Endothelial cell of umbilical vein (primary cell): ENCODE measurements at regions not wholly inside any gene's neighbourhood (a gene's known extent, or its start where the extent isn't known, plus 50 kb on each side); places are given as distances from the start of the nearest gene placed in this dataset.

Experiments
- BruUV-seq: library from RNA; stranded (reverse); fragments of 400-500 nt; replicated peaks from 2 replicates; lab custom pipeline; 2021; lab: Mats Ljungman, UMichigan
- CTCF ChIA-PET: fragments of 300-600, 350-600 bp; sonication (Branson Sonifier 250); formaldehyde crosslinking; loops from one replicate; lab custom pipeline; 2021; ENCODE audit warnings: antibody characterized with exemption, inconsistent platforms; lab: Charles Lee
- POLR2A ChIA-PET: fragments of 300-600, 350-600 bp; sonication (Branson Sonifier 250); formaldehyde crosslinking; loops from one replicate; lab custom pipeline; 2021; ENCODE audit warnings: antibody characterized with exemption, inconsistent platforms; lab: Charles Lee
- DNase-seq: peaks from one replicate; pipeline ENCODE4 v3.0.0-alpha.2; 2011; ENCODE audit warnings: low read depth, low spot score
- FAIRE-seq: peaks from 2 replicates; lab custom pipeline; 2011; peaks lifted over from hg19 to GRCh38; lab: Jason Lieb, UNC
- H2AFZ ChIP-seq: 2 replicates; pipeline ENCODE4 v1.6.0; 2012; ENCODE audit warnings: low read depth, low read length, control low read depth, inconsistent platforms
- H3K27ac ChIP-seq: 2 replicates; pipeline ENCODE4 v1.5.1; 2011; ENCODE audit warnings: low read depth, mild to moderate bottlenecking, control low read depth, low read length, moderate library complexity; ENCODE audit not compliant: insufficient read depth
- H3K27me3 ChIP-seq, 2 experiments: 2 replicates each; pipeline versions ENCODE4 v1.6.0 to v1.6.1; 2011; ENCODE audit warnings: low read length in 2 of 2, mixed read lengths in 1 of 2; ENCODE audit not compliant: control insufficient read depth in 2 of 2, insufficient read depth in 2 of 2
- H3K36me3 ChIP-seq, 2 experiments: 2 replicates in 1 of 2; 3 replicates in 1 of 2; pipeline ENCODE4 v1.5.1; 2011; ENCODE audit warnings: low read length in 2 of 2, mild to moderate bottlenecking in 1 of 2, moderate library complexity in 1 of 2; ENCODE audit not compliant: control insufficient read depth in 2 of 2, insufficient read depth in 2 of 2; ENCODE audit errors: extremely low read depth in 1 of 2
- H3K4me1 ChIP-seq: 3 replicates; pipeline ENCODE4 v1.5.1; 2011; ENCODE audit warnings: mild to moderate bottlenecking, low read length; ENCODE audit not compliant: control insufficient read depth, insufficient read depth; ENCODE audit errors: extremely low read depth
- H3K4me2 ChIP-seq: 2 replicates; pipeline ENCODE4 v1.6.1; 2011; ENCODE audit warnings: low read length, control low read depth, mixed read lengths; ENCODE audit not compliant: insufficient read depth
- H3K4me3 ChIP-seq, 3 experiments: fragments of 200-600 bp in 1 of 3; sonication (generic), shearing (Covaris generic) in 1 of 3; replicated peaks in 1 of 3; 2 replicates each; pipeline ENCODE4 v1.5.1; 2011 to 2016; ENCODE audit warnings: control low read depth in 3 of 3, low read length in 3 of 3, mild to moderate bottlenecking in 2 of 3, inconsistent platforms in 1 of 3, low read depth in 1 of 3, moderate library complexity in 1 of 3; ENCODE audit not compliant: insufficient read depth in 1 of 3
- H3K79me2 ChIP-seq: 2 replicates; pipeline ENCODE4 v1.6.0; 2012; ENCODE audit warnings: low read length, inconsistent platforms; ENCODE audit not compliant: control insufficient read depth, insufficient read depth
- H3K9ac ChIP-seq: replicated peaks from 2 replicates; pipeline ENCODE3; 2011; ENCODE audit warnings: low read length, control low read depth; ENCODE audit not compliant: insufficient read depth; ENCODE audit errors: extremely low read depth
- H3K9me1 ChIP-seq: replicated peaks from 3 replicates; pipeline ENCODE4 v1.6.0; 2011; ENCODE audit warnings: mild to moderate bottlenecking, low read length; ENCODE audit not compliant: control insufficient read depth, insufficient read depth; ENCODE audit errors: extremely low read depth
- H3K9me3 ChIP-seq: replicated peaks from 2 replicates; pipeline ENCODE4 v1.5.1; 2012; ENCODE audit warnings: low read length, inconsistent platforms; ENCODE audit not compliant: control insufficient read depth, insufficient read depth
- H4K20me1 ChIP-seq: replicated peaks from 2 replicates; pipeline ENCODE3; 2011; ENCODE audit warnings: mild to moderate bottlenecking, low read length; ENCODE audit not compliant: control insufficient read depth, insufficient read depth; ENCODE audit errors: extremely low read depth
- CTCF ChIP-seq, 2 donors: IDR thresholded peaks; 1 replicate in 1 of 2; 2 replicates in 1 of 2; pipeline ENCODE4 v1.5.1; 2011; ENCODE audit warnings: low read length in 2 of 2, mild to moderate bottlenecking in 2 of 2, moderate library complexity in 2 of 2, control low read depth in 1 of 2, inconsistent platforms in 1 of 2, low read depth in 1 of 2; ENCODE audit not compliant: insufficient read depth in 1 of 2; ENCODE audit errors: extremely low read depth in 1 of 2
- EZH2 ChIP-seq: IDR thresholded peaks from 2 replicates; pipeline ENCODE4 v1.6.1; 2012; ENCODE audit warnings: borderline replicate concordance, low read depth, mild to moderate bottlenecking, moderate library complexity, low read length, inconsistent platforms; ENCODE audit not compliant: severe bottlenecking
- FOS ChIP-seq: IDR thresholded peaks from 2 replicates; pipeline ENCODE4 v1.6.1; 2011; ENCODE audit warnings: mild to moderate bottlenecking, low read length, moderate library complexity, borderline replicate concordance; ENCODE audit not compliant: insufficient read depth
- GATA2 ChIP-seq: IDR thresholded peaks from 2 replicates; pipeline ENCODE4 v1.7.0; 2011; ENCODE audit warnings: low read depth, mild to moderate bottlenecking, moderate library complexity, mixed read lengths, low read length; ENCODE audit not compliant: insufficient read length, insufficient read depth
- JUN ChIP-seq: IDR thresholded peaks from 2 replicates; pipeline ENCODE4 v1.6.1; 2011; ENCODE audit warnings: borderline replicate concordance, low read depth; ENCODE audit not compliant: insufficient read length, insufficient read depth
- MAX ChIP-seq: IDR thresholded peaks from 2 replicates; pipeline ENCODE4 v1.6.1; 2011; ENCODE audit not compliant: insufficient read depth, insufficient read length
- MYC ChIP-seq: IDR thresholded peaks from one replicate; pipeline ENCODE4 v1.6.1; 2011; ENCODE audit warnings: mild to moderate bottlenecking, low read depth, low read length
- POLR2A ChIP-seq: IDR thresholded peaks from 2 replicates; pipeline ENCODE4 v1.6.1; 2012; ENCODE audit warnings: low read depth, mild to moderate bottlenecking, control low read depth, low read length
- POLR2AphosphoS5 ChIP-seq: IDR thresholded peaks from 2 replicates; pipeline ENCODE4 v1.6.1; 2012; ENCODE audit warnings: low read depth, mild to moderate bottlenecking, control low read depth, low read length, moderate library complexity; ENCODE audit not compliant: insufficient read depth
- dilution Hi-C: fragments of 300-500 bp; cut with MboI; formaldehyde crosslinking; loops from one replicate; pipeline ENCODE4 v1.15.0; 2019; ENCODE audit warnings: low sequenced_read_pairs; ENCODE audit not compliant: extremely low pct_ligation_motif_present
- intact Hi-C: fragments of 100-400 bp; cut with micrococcal nuclease; formaldehyde crosslinking; loops from one replicate; pipeline ENCODE4 v1.10.0; 2022

GRCh38 chr20:11650566-11650965 is 267.1 kb upstream of the BTBD3 start:
- no peaks in the 10 kb centered on the region for H3K9me1 ChIP-seq
- H3K27me3 ChIP-seq: no peaks in the 10 kb centered on the region
- H3K9me3 ChIP-seq: no peaks in the 10 kb centered on the region
- no peaks in the 10 kb centered on the region for H3K79me2 ChIP-seq
- TF ChIP-seq POLR2A (no peak), FOS (no peak), EZH2 (no peak), POLR2AphosphoS5 (no peak), MAX (no peak), JUN (no peak)
- no TSS peak for BruUV-seq
- H3K36me3 ChIP-seq: no peaks in the 10 kb centered on the region
- H2AFZ ChIP-seq: no peak overlapping the region
- FAIRE-seq: no peak
- intact Hi-C loops (no loop called here), dilution Hi-C loops (no loop called here)
- H3K27ac ChIP-seq: no peak overlapping the region
- CTCF ChIA-PET: no interaction called here
- no peak overlapping the region for H3K9ac ChIP-seq
- H3K4me3 ChIP-seq: no peak overlapping the region
- H3K4me2 ChIP-seq: no peak overlapping the region
- POLR2A ChIA-PET: no interaction called here
- DNase-seq: no peak
- no peaks in the 10 kb centered on the region for H4K20me1 ChIP-seq
- H3K4me1 ChIP-seq: no peaks in the 10 kb centered on the region

- DNase-seq (no peak), FAIRE-seq (no peak)
- no peak overlapping the region for H3K4me3 ChIP-seq
- TF ChIP-seq MAX: no peak
- TF ChIP-seq MYC: no peak
- TF ChIP-seq CTCF (IDR thresholded peaks at IDR 0.05; ENCODE audit: extremely low read depth in 1 of 2, insufficient read depth in 1 of 2, low read depth in 1 of 2, low read length in 2 of 2): no peak
- no peak for TF ChIP-seq POLR2A
- TF ChIP-seq JUN: no peak
- no peak for TF ChIP-seq POLR2AphosphoS5
- TF ChIP-seq GATA2: no peak
- no peak for TF ChIP-seq FOS
- no peak for TF ChIP-seq EZH2
- no peaks in the 10 kb centered on the region for H3K9me1 ChIP-seq
- no peaks in the 10 kb centered on the region for H3K27me3 ChIP-seq
- H3K9me3 ChIP-seq: no peaks in the 10 kb centered on the region
- no peaks in the 10 kb centered on the region for H3K79me2 ChIP-seq
- H2AFZ ChIP-seq: no peak overlapping the region
- H3K27ac ChIP-seq: no peak overlapping the region
- dilution Hi-C loops (no loop called here), intact Hi-C loops (no loop called here)
- no peaks in the 10 kb centered on the region for H3K36me3 ChIP-seq
- ChIA-PET POLR2A (no interaction called here), CTCF (no interaction called here)
- H3K9ac ChIP-seq: no peak overlapping the region
- no TSS peak for BruUV-seq
- H4K20me1 ChIP-seq: no peaks in the 10 kb centered on the region
- no peaks in the 10 kb centered on the region for H3K4me1 ChIP-seq
- no peak overlapping the region for H3K4me2 ChIP-seq
These were observed 266.6 kb upstream of the BTBD3 start for GRCh38 chr20:11651138-11651537.
